Gastrocnemius medialis (tissue), 4 donors: ENCODE measurements at regions not wholly inside any gene's neighbourhood (a gene's known extent, or its start where the extent isn't known, plus 50 kb on each side); places are given as distances from the start of the nearest gene placed in this dataset.

Source experiments
- POLR2A ChIP-seq, 2 donors: fragments of 450-650 bp; IDR thresholded peaks; one replicate each; pipeline ENCODE4 v1.6.1; 2017; ENCODE audit warnings: antibody characterized with exemption in 2 of 2, mild to moderate bottlenecking in 2 of 2, moderate library complexity in 2 of 2
- TF ChIP-seq, protein P1 (sequence below), 5 experiments: fragments of 450-650 bp in 3 of 5; fragments of 200-600 bp in 2 of 5; sonication (generic) in 2 of 5; IDR thresholded peaks in 4 of 5; conservative IDR thresholded peaks in 1 of 5; 1 replicate in 4 of 5; 2 replicates in 1 of 5; pipeline ENCODE4 v1.5.1; 2016 to 2019; ENCODE audit warnings: antibody characterized with exemption in 5 of 5, mild to moderate bottlenecking in 3 of 5, moderate library complexity in 3 of 5

DNA sequence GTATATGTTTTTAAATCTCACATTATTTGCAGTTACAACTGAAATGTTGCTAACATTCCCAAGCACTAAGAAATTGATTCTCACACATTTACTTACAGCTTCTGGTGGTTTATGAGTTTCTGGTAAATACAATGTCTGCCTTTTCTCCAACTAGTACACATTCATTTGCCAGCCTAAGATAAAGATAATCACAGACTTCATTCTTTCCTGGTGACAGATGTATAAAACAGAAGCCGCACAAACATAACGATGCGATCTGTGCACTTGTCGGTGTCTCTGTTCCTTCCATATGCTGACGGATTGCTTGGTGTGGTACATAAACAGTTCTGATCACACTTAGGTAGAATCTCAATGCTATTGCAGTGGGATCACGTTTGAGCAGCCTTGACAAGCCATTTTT, 100.4 kb upstream of the DDX18 start:
- TF ChIP-seq, protein P1, sequence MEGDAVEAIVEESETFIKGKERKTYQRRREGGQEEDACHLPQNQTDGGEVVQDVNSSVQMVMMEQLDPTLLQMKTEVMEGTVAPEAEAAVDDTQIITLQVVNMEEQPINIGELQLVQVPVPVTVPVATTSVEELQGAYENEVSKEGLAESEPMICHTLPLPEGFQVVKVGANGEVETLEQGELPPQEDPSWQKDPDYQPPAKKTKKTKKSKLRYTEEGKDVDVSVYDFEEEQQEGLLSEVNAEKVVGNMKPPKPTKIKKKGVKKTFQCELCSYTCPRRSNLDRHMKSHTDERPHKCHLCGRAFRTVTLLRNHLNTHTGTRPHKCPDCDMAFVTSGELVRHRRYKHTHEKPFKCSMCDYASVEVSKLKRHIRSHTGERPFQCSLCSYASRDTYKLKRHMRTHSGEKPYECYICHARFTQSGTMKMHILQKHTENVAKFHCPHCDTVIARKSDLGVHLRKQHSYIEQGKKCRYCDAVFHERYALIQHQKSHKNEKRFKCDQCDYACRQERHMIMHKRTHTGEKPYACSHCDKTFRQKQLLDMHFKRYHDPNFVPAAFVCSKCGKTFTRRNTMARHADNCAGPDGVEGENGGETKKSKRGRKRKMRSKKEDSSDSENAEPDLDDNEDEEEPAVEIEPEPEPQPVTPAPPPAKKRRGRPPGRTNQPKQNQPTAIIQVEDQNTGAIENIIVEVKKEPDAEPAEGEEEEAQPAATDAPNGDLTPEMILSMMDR (IDR thresholded peaks at IDR 0.05 in 4 of 5, conservative IDR thresholded peaks at IDR 0.05 in 1 of 5), result no peak
- no peak for TF ChIP-seq POLR2A (IDR thresholded peaks at IDR 0.05)
